Activated CD4-positive, alpha-beta memory T cell treated with anti-CD3 and anti-CD28 coated beads for 36 hours (primary cell): ENCODE measurements at regions not wholly inside any gene's neighbourhood (a gene's known extent, or its start where the extent isn't known, plus 50 kb on each side); places are given as distances from the start of the nearest gene placed in this dataset.
A peak's percentile ranks its signal among the peaks of the same experiment; 100 is the strongest.

Source experiments
- CTCF ChIA-PET: fragments of 350-600 bp; sonication (Branson Sonifier 250); formaldehyde crosslinking; loops from one replicate; lab custom pipeline; 2021; ENCODE audit warnings: antibody characterized with exemption, inconsistent platforms; lab: Charles Lee
- POLR2A ChIA-PET: fragments of 350-600 bp; sonication (Branson Sonifier 250); formaldehyde crosslinking; loops from one replicate; lab custom pipeline; 2021; ENCODE audit warnings: antibody characterized with exemption; lab: Charles Lee
- DNase-seq: peaks from one replicate; pipeline ENCODE4 v3.0.0-alpha.2; 2020
- H3K27ac Mint-ChIP-seq: one replicate; pipeline ENCODE4 v1.8.0; 2021; ENCODE audit warnings: mixed read lengths
- H3K27me3 Mint-ChIP-seq: one replicate; pipeline ENCODE4 v1.8.0; 2021; ENCODE audit warnings: mixed read lengths
- H3K36me3 Mint-ChIP-seq: one replicate; pipeline ENCODE4 v1.8.0; 2021; ENCODE audit warnings: mixed read lengths
- H3K4me1 Mint-ChIP-seq: one replicate; pipeline ENCODE4 v1.8.0; 2021; ENCODE audit warnings: low read depth, mixed read lengths
- H3K4me3 Mint-ChIP-seq: one replicate; pipeline ENCODE4 v1.8.0; 2021; ENCODE audit warnings: mild to moderate bottlenecking, mixed read lengths
- H3K9me3 Mint-ChIP-seq: one replicate; pipeline ENCODE4 v1.8.0; 2021; ENCODE audit warnings: mixed read lengths
- intact Hi-C: fragments of 100-400 bp; cut with micrococcal nuclease; formaldehyde crosslinking; loops from one replicate; pipeline ENCODE4 v1.15.1; 2023

GRCh38 chrX:120751683-120752082, 121.8 kb upstream of the C1GALT1C1 start:
- no peaks in the 10 kb centered on the region for H3K9me3 Mint-ChIP-seq
- CTCF ChIA-PET = interaction anchor here (1.6 kb wide), 1 partner anchor 13 kb away, joined by 4 read pairs; no protein-coding TSS in a partner anchor
- H3K4me3 Mint-ChIP-seq = no peak overlapping the region
- POLR2A ChIA-PET = no interaction called here
- DNase-seq = no peak
- intact Hi-C loops = loop anchor here (2.0 kb wide), 1 partner anchor 13 kb away; no protein-coding TSS in a partner anchor
- H3K4me1 Mint-ChIP-seq = peaks cover 38% of the 10 kb centered on the region
- no peaks in the 10 kb centered on the region for H3K27me3 Mint-ChIP-seq
- H3K27ac Mint-ChIP-seq = no peak overlapping the region
- H3K36me3 Mint-ChIP-seq = no peaks in the 10 kb centered on the region

- peaks cover 2% of the 10 kb centered on the region for H3K9me3 Mint-ChIP-seq
- H3K4me3 Mint-ChIP-seq = no peak overlapping the region
- intact Hi-C loops = no loop called here
- no peak for DNase-seq
- POLR2A ChIA-PET = no interaction called here
- H3K27me3 Mint-ChIP-seq = no peaks in the 10 kb centered on the region
- CTCF ChIA-PET = no interaction called here
- no peaks in the 10 kb centered on the region for H3K36me3 Mint-ChIP-seq
- peaks cover 34% of the 10 kb centered on the region for H3K4me1 Mint-ChIP-seq
- no peak overlapping the region for H3K27ac Mint-ChIP-seq
These were observed 120.5 kb upstream of the C1GALT1C1 start for GRCh38 chrX:120750381-120750780.

- Mint-ChIP-seq H3K27me3 (no peaks in the 10 kb centered on the region), H3K4me1 (peaks cover 24% of the 10 kb centered on the region), H3K27ac (no peak overlapping the region), H3K36me3 (no peaks in the 10 kb centered on the region), H3K4me3 (no peak overlapping the region), H3K9me3 (peaks cover 9% of the 10 kb centered on the region)
- no peak for DNase-seq
- intact Hi-C loops = no loop called here
- ChIA-PET CTCF (no interaction called here), POLR2A (no interaction called here)
These were observed 119.4 kb upstream of the C1GALT1C1 start for GRCh38 chrX:120749141-120749846.

GRCh38 chrX:120746153-120746552, 116.3 kb upstream of the C1GALT1C1 start:
- DNase-seq = no peak
- no peak overlapping the region for H3K27ac Mint-ChIP-seq
- peaks cover 9% of the 10 kb centered on the region for H3K9me3 Mint-ChIP-seq
- H3K4me1 Mint-ChIP-seq = peaks cover 4% of the 10 kb centered on the region
- CTCF ChIA-PET = no interaction called here
- intact Hi-C loops = no loop called here
- POLR2A ChIA-PET = no interaction called here
- no peak overlapping the region for H3K4me3 Mint-ChIP-seq
- H3K36me3 Mint-ChIP-seq = no peaks in the 10 kb centered on the region
- H3K27me3 Mint-ChIP-seq = no peaks in the 10 kb centered on the region

- peaks cover 9% of the 10 kb centered on the region for H3K9me3 Mint-ChIP-seq
- H3K27me3 Mint-ChIP-seq = no peaks in the 10 kb centered on the region
- no peak overlapping the region for H3K4me3 Mint-ChIP-seq
- no peak overlapping the region for H3K27ac Mint-ChIP-seq
- CTCF ChIA-PET = no interaction called here
- DNase-seq = no peak
- intact Hi-C loops = no loop called here
- H3K4me1 Mint-ChIP-seq = peaks cover 3% of the 10 kb centered on the region
- POLR2A ChIA-PET = no interaction called here
- no peaks in the 10 kb centered on the region for H3K36me3 Mint-ChIP-seq
These were observed 113.3 kb upstream of the C1GALT1C1 start for GRCh38 chrX:120742946-120743665.

- CTCF ChIA-PET = no interaction called here
- no peak overlapping the region for H3K4me3 Mint-ChIP-seq
- peaks cover 9% of the 10 kb centered on the region for H3K9me3 Mint-ChIP-seq
These were observed 111.6 kb upstream of the C1GALT1C1 start for GRCh38 chrX:120741452-120741851.

GRCh38 chrX:120740072-120740471, 110.2 kb upstream of the C1GALT1C1 start:
- ChIA-PET POLR2A (no interaction called here), CTCF (no interaction called here)
- no peak for DNase-seq
- Mint-ChIP-seq H3K4me3 (no peak overlapping the region), H3K4me1 (peaks cover 22% of the 10 kb centered on the region), H3K36me3 (no peaks in the 10 kb centered on the region), H3K27ac (no peak overlapping the region), H3K27me3 (no peaks in the 10 kb centered on the region), H3K9me3 (peaks cover 4% of the 10 kb centered on the region)
- intact Hi-C loops = no loop called here

More at GRCh38 chrX:120741452-120741851, 111.6 kb upstream of the C1GALT1C1 start:
- H3K36me3 Mint-ChIP-seq = no peaks in the 10 kb centered on the region
- H3K27ac Mint-ChIP-seq = no peak overlapping the region
- H3K4me1 Mint-ChIP-seq = peaks cover 20% of the 10 kb centered on the region
- no peaks in the 10 kb centered on the region for H3K27me3 Mint-ChIP-seq
- intact Hi-C loops = no loop called here
- no peak for DNase-seq
- POLR2A ChIA-PET = no interaction called here

- H3K36me3 Mint-ChIP-seq = no peaks in the 10 kb centered on the region
- H3K27me3 Mint-ChIP-seq = no peaks in the 10 kb centered on the region
- DNase-seq = no peak
- H3K9me3 Mint-ChIP-seq = no peaks in the 10 kb centered on the region
- H3K4me1 Mint-ChIP-seq = peaks cover 22% of the 10 kb centered on the region
- no peak overlapping the region for H3K4me3 Mint-ChIP-seq
- no peak overlapping the region for H3K27ac Mint-ChIP-seq
- ChIA-PET POLR2A (no interaction called here), CTCF (no interaction called here)
- intact Hi-C loops = loop anchor here (2.0 to 5.0 kb wide), 2 partner anchors 14 to 568 kb away; no protein-coding TSS in a partner anchor
These were observed 109.4 kb upstream of the C1GALT1C1 start for GRCh38 chrX:120739300-120739699.

- no peaks in the 10 kb centered on the region for H3K27me3 Mint-ChIP-seq
- intact Hi-C loops = loop anchor here (1.0 to 5.0 kb wide), 3 partner anchors 40 to 570 kb away; no protein-coding TSS in a partner anchor
- peak; percentile 19 for DNase-seq
- no peaks in the 10 kb centered on the region for H3K36me3 Mint-ChIP-seq
- H3K9me3 Mint-ChIP-seq = no peaks in the 10 kb centered on the region
- no peak overlapping the region for H3K27ac Mint-ChIP-seq
- no peak overlapping the region for H3K4me3 Mint-ChIP-seq
- H3K4me1 Mint-ChIP-seq = peaks cover 22% of the 10 kb centered on the region
- CTCF ChIA-PET = no interaction called here
- POLR2A ChIA-PET = interaction anchor here (1.1 kb wide), 1 partner anchor 59 kb away, joined by 3 read pairs; no protein-coding TSS in a partner anchor
These were observed 107.1 kb upstream of the C1GALT1C1 start for GRCh38 chrX:120736989-120737388.

- CTCF ChIA-PET = no interaction called here
- intact Hi-C loops = loop anchor here (2.0 to 5.0 kb wide), 2 partner anchors 39 to 571 kb away; no protein-coding TSS in a partner anchor
- H3K27me3 Mint-ChIP-seq = no peaks in the 10 kb centered on the region
These were observed 106.1 kb upstream of the C1GALT1C1 start for GRCh38 chrX:120735966-120736365.

GRCh38 chrX:120732879-120733278, 103.0 kb upstream of the C1GALT1C1 start:
- Mint-ChIP-seq H3K4me3 (no peak overlapping the region), H3K27ac (no peak overlapping the region), H3K4me1 (peaks cover 16% of the 10 kb centered on the region), H3K27me3 (no peaks in the 10 kb centered on the region), H3K36me3 (no peaks in the 10 kb centered on the region), H3K9me3 (no peaks in the 10 kb centered on the region)
- intact Hi-C loops = no loop called here
- POLR2A ChIA-PET = no interaction called here
- no peak for DNase-seq
- CTCF ChIA-PET = no interaction called here

More at GRCh38 chrX:120735966-120736365, 106.1 kb upstream of the C1GALT1C1 start:
- POLR2A ChIA-PET = no interaction called here
- Mint-ChIP-seq H3K4me3 (no peak overlapping the region), H3K36me3 (no peaks in the 10 kb centered on the region), H3K9me3 (no peaks in the 10 kb centered on the region), H3K27ac (no peak overlapping the region), H3K4me1 (peaks cover 22% of the 10 kb centered on the region)
- no peak for DNase-seq

GRCh38 chrX:120732461-120732860, 102.6 kb upstream of the C1GALT1C1 start:
- POLR2A ChIA-PET = no interaction called here
- no peak for DNase-seq
- Mint-ChIP-seq H3K4me1 (peaks cover 12% of the 10 kb centered on the region), H3K36me3 (no peaks in the 10 kb centered on the region), H3K4me3 (no peak overlapping the region), H3K27ac (no peak overlapping the region), H3K9me3 (no peaks in the 10 kb centered on the region), H3K27me3 (no peaks in the 10 kb centered on the region)
- CTCF ChIA-PET = no interaction called here
- intact Hi-C loops = no loop called here
